ENCODE measurements at regions not wholly inside any gene's neighbourhood (a gene's known extent, or its start where the extent isn't known, plus 50 kb on each side); places are given as distances from the start of the nearest gene placed in this dataset.

GRCh38 chr6:41451515-41452163, 94.5 kb upstream of the FOXP4 start:
- no peak for DNase-seq

GRCh38 chr6:41452763-41453162, 93.4 kb upstream of the FOXP4 start:
- DNase-seq: no peak

- DNase-seq: no peak
These were observed 92.9 kb upstream of the FOXP4 start for GRCh38 chr6:41453244-41453643.

- DNase-seq: no peak
These were observed 91.9 kb upstream of the FOXP4 start for GRCh38 chr6:41454189-41454789.

- DNase-seq: no peak
These were observed 90.8 kb upstream of the FOXP4 start for GRCh38 chr6:41455410-41455809.

- no peak for DNase-seq
These were observed 90.4 kb upstream of the FOXP4 start for GRCh38 chr6:41455818-41456217.

- no peak for DNase-seq
These were observed 88.9 kb upstream of the FOXP4 start for GRCh38 chr6:41457303-41457670.

GRCh38 chr6:41459738-41460137, 86.4 kb upstream of the FOXP4 start:
- no peak for DNase-seq

- DNase-seq: no peak
These were observed 85.3 kb upstream of the FOXP4 start for GRCh38 chr6:41460742-41461336.

- DNase-seq: no peak
These were observed 84.1 kb upstream of the FOXP4 start for GRCh38 chr6:41462033-41462432.

- DNase-seq: peak; percentile 40
These were observed 82.9 kb upstream of the FOXP4 start for GRCh38 chr6:41463062-41463930.

GRCh38 chr6:41464019-41464418, 82.2 kb upstream of the FOXP4 start:
- no peak for DNase-seq

- DNase-seq: peak; percentile 37
These were observed 81.7 kb upstream of the FOXP4 start for GRCh38 chr6:41464481-41464880.

GRCh38 chr6:41466437-41466990, 79.7 kb upstream of the FOXP4 start:
- DNase-seq: no peak

GRCh38 chr6:41467061-41467460, 79.1 kb upstream of the FOXP4 start:
- no peak for DNase-seq

GRCh38 chr6:41467627-41468404, 78.4 kb upstream of the FOXP4 start:
- DNase-seq: no peak

GRCh38 chr6:41469156-41470028, 76.8 kb upstream of the FOXP4 start:
- DNase-seq: no peak

GRCh38 chr6:41470029-41470330, 76.2 kb upstream of the FOXP4 start:
- DNase-seq: no peak

GRCh38 chr6:41470331-41471063, 75.7 kb upstream of the FOXP4 start:
- DNase-seq: peak; percentile 32

GRCh38 chr6:41471064-41471895, 74.9 kb upstream of the FOXP4 start:
- no peak for DNase-seq
